NCI-H226 (cell line): ENCODE measurements at regions not wholly inside any gene's neighbourhood (a gene's known extent, or its start where the extent isn't known, plus 50 kb on each side); places are given as distances from the start of the nearest gene placed in this dataset.

Experiments
- DNase-seq: peaks from one replicate; pipeline ENCODE4 v3.0.0-alpha.2; 2015

- no peak for DNase-seq
These were observed 58.1 kb upstream of the BCOR start for GRCh38 chrX:40155589-40156469.

GRCh38 chrX:40154853-40155588 lies 57.3 kb upstream of the BCOR start:
- DNase-seq, result peak; percentile 52

- peak; percentile 23 for DNase-seq
These were observed 56.6 kb upstream of the BCOR start for GRCh38 chrX:40154250-40154852.

GRCh38 chrX:40153345-40154249 lies 55.8 kb upstream of the BCOR start:
- peak; percentile 30 for DNase-seq

GRCh38 chrX:40152741-40153344 lies 55.1 kb upstream of the BCOR start:
- peak; percentile 20 for DNase-seq

- DNase-seq, result no peak
These were observed 54.5 kb upstream of the BCOR start for GRCh38 chrX:40152173-40152711.

GRCh38 chrX:40151211-40152172 lies 53.7 kb upstream of the BCOR start:
- no peak for DNase-seq

GRCh38 chrX:40150503-40150902 lies 52.7 kb upstream of the BCOR start:
- DNase-seq, result no peak

- no peak for DNase-seq
These were observed 51.8 kb upstream of the BCOR start for GRCh38 chrX:40149286-40150175.

GRCh38 chrX:40148385-40149285 lies 50.9 kb upstream of the BCOR start:
- no peak for DNase-seq

GRCh38 chrX:40147971-40148370 lies 50.2 kb upstream of the BCOR start:
- no peak for DNase-seq
